A549 (cell line): ENCODE measurements at regions not wholly inside any gene's neighbourhood (a gene's known extent, or its start where the extent isn't known, plus 50 kb on each side); places are given as distances from the start of the nearest gene placed in this dataset.
A peak's percentile ranks its signal among the peaks of the same experiment; 100 is the strongest.

Experiments used
- ATAC-seq, 2 experiments: fragments of 200-7000 bp in 1 of 2; fragments of >200 bp in 1 of 2; cut with Nextera tagmentation in 1 of 2; cut with Tn5 transposase in 1 of 2; 3 replicates each; pipeline versions ENCODE4 v1.8.0 to v1.9.1; 2018 to 2020; ENCODE audit warnings: mild to moderate bottlenecking in 1 of 2, moderate library complexity in 1 of 2
- CTCF ChIA-PET: fragments of 300-600 bp; sonication (Branson Sonifier 250); formaldehyde crosslinking; extraction: SDS; loops from one replicate; lab custom pipeline; 2021; ENCODE audit warnings: antibody characterized with exemption, inconsistent platforms; lab: Yijun Ruan, JAX
- POLR2A ChIA-PET: fragments of 350-600 bp; formaldehyde crosslinking; extraction: SDS; loops from one replicate; lab custom pipeline; 2021; ENCODE audit warnings: antibody characterized with exemption, inconsistent platforms; lab: Yijun Ruan, JAX
- DNase-seq, 2 experiments: peaks; one replicate each; pipeline versions ENCODE4 v3.0.0 to v3.0.0-alpha.2; 2011 to 2016; ENCODE audit warnings: low read depth in 1 of 2, low spot score in 1 of 2
- FAIRE-seq: peaks from 2 replicates; lab custom pipeline; 2011; peaks lifted over from hg19 to GRCh38; lab: Jason Lieb, UNC
- H3K27ac ChIP-seq, 2 experiments: fragments of >200 bp; sonication (Bioruptor Twin); formaldehyde crosslinking; 3 replicates each; pipeline ENCODE4 v1.5.1; 2016 to 2017
- H3K4me1 ChIP-seq: fragments of >200 bp; sonication (Bioruptor Twin); formaldehyde crosslinking; 3 replicates; pipeline ENCODE4 v1.6.1; 2016
- H3K4me2 ChIP-seq: fragments of >200 bp; sonication (Bioruptor Twin); formaldehyde crosslinking; 3 replicates; pipeline ENCODE4 v1.6.1; 2016
- H3K4me3 ChIP-seq: fragments of >200 bp; sonication (Bioruptor Twin); formaldehyde crosslinking; 3 replicates; pipeline ENCODE4 v1.5.1; 2016
- H3K9me3 ChIP-seq: fragments of >200 bp; sonication (Bioruptor Twin); formaldehyde crosslinking; 3 replicates; pipeline ENCODE4 v1.6.1; 2016
- BCL3 ChIP-seq: fragments of >200 bp; sonication (Bioruptor Twin); formaldehyde crosslinking; IDR thresholded peaks from 3 replicates; pipeline ENCODE4 v1.6.1; 2016
- CBX2 ChIP-seq: fragments of 200-600 bp; sonication (generic); IDR thresholded peaks from 2 replicates; pipeline ENCODE4 v1.6.1; 2016; ENCODE audit warnings: low read depth, mild to moderate bottlenecking, borderline replicate concordance
- CTCF ChIP-seq: fragments of >200 bp; sonication (Bioruptor Twin); formaldehyde crosslinking; IDR thresholded peaks from 3 replicates; pipeline ENCODE4 v1.5.1; 2016
- FOSL2 ChIP-seq, 2 experiments: fragments of 450-650 bp in 1 of 2; fragments of >200 bp in 1 of 2; sonication (Bioruptor Twin) in 1 of 2; formaldehyde crosslinking; IDR thresholded peaks; 2 replicates each; pipeline versions ENCODE4 v1.5.0 to v1.6.1; 2016 to 2020; ENCODE audit warnings: mild to moderate bottlenecking in 1 of 2, moderate library complexity in 1 of 2
- FOXS1 ChIP-seq: fragments of 250-450 bp; sonication (Bioruptor Pico); IDR thresholded peaks from 2 replicates; pipeline ENCODE4 v1.5.0; 2020; ENCODE audit warnings: mild to moderate bottlenecking, moderate library complexity
- HOXB13 ChIP-seq: fragments of 250-450 bp; sonication (Bioruptor Pico); IDR thresholded peaks from 2 replicates; pipeline ENCODE4 v1.5.0; 2020; ENCODE audit warnings: low read depth, mild to moderate bottlenecking, moderate library complexity
- HOXB5 ChIP-seq: fragments of 250-450 bp; sonication (Bioruptor Pico); IDR thresholded peaks from 2 replicates; pipeline ENCODE4 v1.5.0; 2020; ENCODE audit warnings: mild to moderate bottlenecking, moderate library complexity
- KDM1A ChIP-seq: fragments of 200-600 bp; sonication (generic); IDR thresholded peaks from 2 replicates; pipeline ENCODE4 v1.6.1; 2016; ENCODE audit warnings: low read depth, mild to moderate bottlenecking
- NFE2L2 ChIP-seq: fragments of 150-350 bp; conservative IDR thresholded peaks from 2 replicates; pipeline ENCODE4 v1.6.1; 2014; ENCODE audit warnings: low read length
- NPAS2 ChIP-seq: fragments of 250-450 bp; sonication (Bioruptor Pico); IDR thresholded peaks from 2 replicates; pipeline ENCODE4 v1.8.0; 2022; ENCODE audit warnings: mild to moderate bottlenecking, moderate library complexity, borderline replicate concordance
- PBX3 ChIP-seq: IDR thresholded peaks from 2 replicates; pipeline ENCODE4 v1.6.1; 2012
- PHF8 ChIP-seq: fragments of 200-600 bp; sonication (generic); IDR thresholded peaks from 2 replicates; pipeline ENCODE4 v1.6.1; 2016; ENCODE audit warnings: low read depth, mild to moderate bottlenecking, antibody characterized with exemption, moderate library complexity, borderline replicate concordance
- RAD21 ChIP-seq, 2 experiments: fragments of >200 bp in 1 of 2; sonication (Bioruptor Twin) in 1 of 2; formaldehyde crosslinking in 1 of 2; IDR thresholded peaks in 1 of 2; conservative IDR thresholded peaks in 1 of 2; 2 replicates in 1 of 2; 3 replicates in 1 of 2; pipeline ENCODE4 v1.6.1; 2012 to 2018; ENCODE audit warnings: inconsistent platforms in 1 of 2
- RARB ChIP-seq: fragments of 250-450 bp; sonication (Bioruptor Pico); IDR thresholded peaks from 2 replicates; pipeline ENCODE4 v1.8.0; 2021; ENCODE audit warnings: mild to moderate bottlenecking, moderate library complexity
- TP53 ChIP-seq: fragments of 250-450 bp; sonication (Bioruptor Pico); IDR thresholded peaks from 2 replicates; pipeline ENCODE4 v1.5.0; 2021; ENCODE audit warnings: mild to moderate bottlenecking, moderate library complexity
- ZFP36 ChIP-seq: fragments of 450-650 bp; IDR thresholded peaks from 2 replicates; pipeline ENCODE4 v1.6.1; 2014; ENCODE audit warnings: borderline replicate concordance; ENCODE audit not compliant: partially characterized antibody
- ZSCAN20 ChIP-seq: fragments of 250-450 bp; sonication (Bioruptor Pico); IDR thresholded peaks from 2 replicates; pipeline ENCODE4 v1.8.0; 2022; ENCODE audit warnings: mild to moderate bottlenecking, moderate library complexity
- WGBS: methylation state at CpG from one replicate; pipeline ENCODE4 v1.1.6; 2017; ENCODE audit errors: missing lambda C conversion rate; 5-methylcytosine and 5-hydroxymethylcytosine counted together
- TF ChIP-seq, protein P1 (sequence below): IDR thresholded peaks from 2 replicates; pipeline ENCODE4 v1.6.1; 2012
- TF ChIP-seq, protein P2 (sequence below): fragments of 250-450 bp; sonication (Bioruptor Pico); IDR thresholded peaks from 2 replicates; pipeline ENCODE4 v1.5.0; 2020; ENCODE audit warnings: low read depth, mild to moderate bottlenecking, moderate library complexity

DNA sequence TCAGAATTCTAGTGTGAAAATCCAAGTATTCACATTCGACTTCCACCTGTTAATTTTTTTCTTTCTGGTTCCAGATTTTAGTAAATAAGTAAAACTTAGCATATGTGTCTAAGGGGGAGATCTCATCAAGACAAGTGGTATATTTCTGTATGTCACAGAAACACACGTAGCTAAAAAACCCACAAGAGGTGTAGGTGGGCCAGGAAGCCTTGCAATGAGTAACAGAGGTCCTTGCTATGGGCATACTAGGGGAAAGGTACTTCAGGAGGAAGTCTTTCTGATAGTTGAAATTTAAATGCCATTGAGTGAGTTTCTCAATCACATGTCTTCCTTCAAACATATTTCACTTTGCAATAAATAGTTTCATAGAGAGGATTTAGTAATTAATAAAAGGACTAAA lies 315.8 kb downstream of the MID1IP1 start:
- no peak for DNase-seq
- FAIRE-seq: peak; percentile 54
- H3K27ac ChIP-seq: no peak overlapping the region
- no peak overlapping the region for H3K4me2 ChIP-seq
- no peaks in the 10 kb centered on the region for H3K9me3 ChIP-seq
- H3K4me1 ChIP-seq: no peaks in the 10 kb centered on the region
- 6% methylated on average over 2 of the region's 2 CpGs for WGBS
- H3K4me3 ChIP-seq: no peak overlapping the region
- no peak for ATAC-seq
- no peak for TF ChIP-seq ZSCAN20 (CRISPR knock-in tag)
- no peak for TF ChIP-seq PHF8
- no peak for TF ChIP-seq FOXS1 (CRISPR knock-in tag)
- TF ChIP-seq, protein P1, sequence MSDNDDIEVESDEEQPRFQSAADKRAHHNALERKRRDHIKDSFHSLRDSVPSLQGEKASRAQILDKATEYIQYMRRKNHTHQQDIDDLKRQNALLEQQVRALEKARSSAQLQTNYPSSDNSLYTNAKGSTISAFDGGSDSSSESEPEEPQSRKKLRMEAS: no peak
- no peak for TF ChIP-seq HOXB5 (CRISPR knock-in tag)
- TF ChIP-seq NFE2L2: no peak
- no peak for TF ChIP-seq CTCF
- TF ChIP-seq BCL3: no peak
- TF ChIP-seq TP53: no peak
- TF ChIP-seq CBX2: no peak
- TF ChIP-seq, all 56 proteins: peak for 0
- ChIA-PET POLR2A (no interaction called here), CTCF (no interaction called here)

- Histone ChIP-seq H3K27ac (no peak overlapping the region), H3K4me2 (no peak overlapping the region), H3K9me3 (no peaks in the 10 kb centered on the region), H3K4me1 (no peaks in the 10 kb centered on the region), H3K4me3 (no peak overlapping the region)
- FAIRE-seq (no peak), ATAC-seq (no peak), DNase-seq (no peak)
- POLR2A ChIA-PET: no interaction called here
- TF ChIP-seq, protein P2, sequence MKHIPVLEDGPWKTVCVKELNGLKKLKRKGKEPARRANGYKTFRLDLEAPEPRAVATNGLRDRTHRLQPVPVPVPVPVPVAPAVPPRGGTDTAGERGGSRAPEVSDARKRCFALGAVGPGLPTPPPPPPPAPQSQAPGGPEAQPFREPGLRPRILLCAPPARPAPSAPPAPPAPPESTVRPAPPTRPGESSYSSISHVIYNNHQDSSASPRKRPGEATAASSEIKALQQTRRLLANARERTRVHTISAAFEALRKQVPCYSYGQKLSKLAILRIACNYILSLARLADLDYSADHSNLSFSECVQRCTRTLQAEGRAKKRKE: no peak
- TF ChIP-seq FOSL2 (IDR thresholded peaks at IDR 0.05): no peak
- TF ChIP-seq FOSL2 (CRISPR knock-in tag; IDR thresholded peaks at IDR 0.05): no peak
- TF ChIP-seq BCL3: no peak
- TF ChIP-seq RAD21 (conservative IDR thresholded peaks at IDR 0.05 in 1 of 2, IDR thresholded peaks at IDR 0.05 in 1 of 2): no peak
- no peak for TF ChIP-seq ZFP36
- TF ChIP-seq CTCF: no peak
- no peak for TF ChIP-seq PBX3
- no peak for TF ChIP-seq HOXB13 (CRISPR knock-in tag)
- no peak for TF ChIP-seq KDM1A
- no peak for TF ChIP-seq RARB (CRISPR knock-in tag)
- no peak for TF ChIP-seq NPAS2 (CRISPR knock-in tag)
- 0% methylated on average over 1 of the region's 1 CpG for WGBS
- CTCF ChIA-PET: interaction anchor here (0.7 kb wide), 1 partner anchor 18 kb away, joined by 3 read pairs; no protein-coding TSS in a partner anchor
Observed at GRCh38 chrX:39121903-39122302, 320.6 kb downstream of the MID1IP1 start.
